Endothelial cell of umbilical vein (primary cell): ENCODE measurements at regions not wholly inside any gene's neighbourhood (a gene's known extent, or its start where the extent isn't known, plus 50 kb on each side); places are given as distances from the start of the nearest gene placed in this dataset.

Source experiments
- BruUV-seq: library from RNA; stranded (reverse); fragments of 400-500 nt; replicated peaks from 2 replicates; lab custom pipeline; 2021; lab: Mats Ljungman, UMichigan
- CTCF ChIA-PET: fragments of 300-600, 350-600 bp; sonication (Branson Sonifier 250); formaldehyde crosslinking; loops from one replicate; lab custom pipeline; 2021; ENCODE audit warnings: antibody characterized with exemption, inconsistent platforms; lab: Charles Lee
- POLR2A ChIA-PET: fragments of 300-600, 350-600 bp; sonication (Branson Sonifier 250); formaldehyde crosslinking; loops from one replicate; lab custom pipeline; 2021; ENCODE audit warnings: antibody characterized with exemption, inconsistent platforms; lab: Charles Lee
- DNase-seq: peaks from one replicate; pipeline ENCODE4 v3.0.0-alpha.2; 2011; ENCODE audit warnings: low read depth, low spot score
- FAIRE-seq: peaks from 2 replicates; lab custom pipeline; 2011; peaks lifted over from hg19 to GRCh38; lab: Jason Lieb, UNC
- H2AFZ ChIP-seq: 2 replicates; pipeline ENCODE4 v1.6.0; 2012; ENCODE audit warnings: low read depth, low read length, control low read depth, inconsistent platforms
- H3K27ac ChIP-seq: 2 replicates; pipeline ENCODE4 v1.5.1; 2011; ENCODE audit warnings: low read depth, mild to moderate bottlenecking, control low read depth, low read length, moderate library complexity; ENCODE audit not compliant: insufficient read depth
- H3K27me3 ChIP-seq, 2 experiments: 2 replicates each; pipeline versions ENCODE4 v1.6.0 to v1.6.1; 2011; ENCODE audit warnings: low read length in 2 of 2, mixed read lengths in 1 of 2; ENCODE audit not compliant: control insufficient read depth in 2 of 2, insufficient read depth in 2 of 2
- H3K36me3 ChIP-seq, 2 experiments: 2 replicates in 1 of 2; 3 replicates in 1 of 2; pipeline ENCODE4 v1.5.1; 2011; ENCODE audit warnings: low read length in 2 of 2, mild to moderate bottlenecking in 1 of 2, moderate library complexity in 1 of 2; ENCODE audit not compliant: control insufficient read depth in 2 of 2, insufficient read depth in 2 of 2; ENCODE audit errors: extremely low read depth in 1 of 2
- H3K4me1 ChIP-seq: 3 replicates; pipeline ENCODE4 v1.5.1; 2011; ENCODE audit warnings: mild to moderate bottlenecking, low read length; ENCODE audit not compliant: control insufficient read depth, insufficient read depth; ENCODE audit errors: extremely low read depth
- H3K4me2 ChIP-seq: 2 replicates; pipeline ENCODE4 v1.6.1; 2011; ENCODE audit warnings: low read length, control low read depth, mixed read lengths; ENCODE audit not compliant: insufficient read depth
- H3K4me3 ChIP-seq, 3 experiments: fragments of 200-600 bp in 1 of 3; sonication (generic), shearing (Covaris generic) in 1 of 3; replicated peaks in 1 of 3; 2 replicates each; pipeline ENCODE4 v1.5.1; 2011 to 2016; ENCODE audit warnings: control low read depth in 3 of 3, low read length in 3 of 3, mild to moderate bottlenecking in 2 of 3, inconsistent platforms in 1 of 3, low read depth in 1 of 3, moderate library complexity in 1 of 3; ENCODE audit not compliant: insufficient read depth in 1 of 3
- H3K79me2 ChIP-seq: 2 replicates; pipeline ENCODE4 v1.6.0; 2012; ENCODE audit warnings: low read length, inconsistent platforms; ENCODE audit not compliant: control insufficient read depth, insufficient read depth
- H3K9ac ChIP-seq: replicated peaks from 2 replicates; pipeline ENCODE3; 2011; ENCODE audit warnings: low read length, control low read depth; ENCODE audit not compliant: insufficient read depth; ENCODE audit errors: extremely low read depth
- H3K9me1 ChIP-seq: replicated peaks from 3 replicates; pipeline ENCODE4 v1.6.0; 2011; ENCODE audit warnings: mild to moderate bottlenecking, low read length; ENCODE audit not compliant: control insufficient read depth, insufficient read depth; ENCODE audit errors: extremely low read depth
- H3K9me3 ChIP-seq: replicated peaks from 2 replicates; pipeline ENCODE4 v1.5.1; 2012; ENCODE audit warnings: low read length, inconsistent platforms; ENCODE audit not compliant: control insufficient read depth, insufficient read depth
- H4K20me1 ChIP-seq: replicated peaks from 2 replicates; pipeline ENCODE3; 2011; ENCODE audit warnings: mild to moderate bottlenecking, low read length; ENCODE audit not compliant: control insufficient read depth, insufficient read depth; ENCODE audit errors: extremely low read depth
- EZH2 ChIP-seq: IDR thresholded peaks from 2 replicates; pipeline ENCODE4 v1.6.1; 2012; ENCODE audit warnings: borderline replicate concordance, low read depth, mild to moderate bottlenecking, moderate library complexity, low read length, inconsistent platforms; ENCODE audit not compliant: severe bottlenecking
- FOS ChIP-seq: IDR thresholded peaks from 2 replicates; pipeline ENCODE4 v1.6.1; 2011; ENCODE audit warnings: mild to moderate bottlenecking, low read length, moderate library complexity, borderline replicate concordance; ENCODE audit not compliant: insufficient read depth
- GATA2 ChIP-seq: IDR thresholded peaks from 2 replicates; pipeline ENCODE4 v1.7.0; 2011; ENCODE audit warnings: low read depth, mild to moderate bottlenecking, moderate library complexity, mixed read lengths, low read length; ENCODE audit not compliant: insufficient read length, insufficient read depth
- JUN ChIP-seq: IDR thresholded peaks from 2 replicates; pipeline ENCODE4 v1.6.1; 2011; ENCODE audit warnings: borderline replicate concordance, low read depth; ENCODE audit not compliant: insufficient read length, insufficient read depth
- MAX ChIP-seq: IDR thresholded peaks from 2 replicates; pipeline ENCODE4 v1.6.1; 2011; ENCODE audit not compliant: insufficient read depth, insufficient read length
- MYC ChIP-seq: IDR thresholded peaks from one replicate; pipeline ENCODE4 v1.6.1; 2011; ENCODE audit warnings: mild to moderate bottlenecking, low read depth, low read length
- POLR2A ChIP-seq: IDR thresholded peaks from 2 replicates; pipeline ENCODE4 v1.6.1; 2012; ENCODE audit warnings: low read depth, mild to moderate bottlenecking, control low read depth, low read length
- POLR2AphosphoS5 ChIP-seq: IDR thresholded peaks from 2 replicates; pipeline ENCODE4 v1.6.1; 2012; ENCODE audit warnings: low read depth, mild to moderate bottlenecking, control low read depth, low read length, moderate library complexity; ENCODE audit not compliant: insufficient read depth
- dilution Hi-C: fragments of 300-500 bp; cut with MboI; formaldehyde crosslinking; loops from one replicate; pipeline ENCODE4 v1.15.0; 2019; ENCODE audit warnings: low sequenced_read_pairs; ENCODE audit not compliant: extremely low pct_ligation_motif_present
- intact Hi-C: fragments of 100-400 bp; cut with micrococcal nuclease; formaldehyde crosslinking; loops from one replicate; pipeline ENCODE4 v1.10.0; 2022
- TF ChIP-seq, protein P1 (sequence below), 2 donors: IDR thresholded peaks; 1 replicate in 1 of 2; 2 replicates in 1 of 2; pipeline ENCODE4 v1.5.1; 2011; ENCODE audit warnings: low read length in 2 of 2, mild to moderate bottlenecking in 2 of 2, moderate library complexity in 2 of 2, control low read depth in 1 of 2, inconsistent platforms in 1 of 2, low read depth in 1 of 2; ENCODE audit not compliant: insufficient read depth in 1 of 2; ENCODE audit errors: extremely low read depth in 1 of 2

GRCh38 chr5:145628525-145628924 lies 206.6 kb downstream of the PRELID2 start:
- intact Hi-C loops (no loop called here), dilution Hi-C loops (no loop called here)
- Histone ChIP-seq H3K4me3 (no peak overlapping the region), H4K20me1 (no peaks in the 10 kb centered on the region), H3K9me1 (no peaks in the 10 kb centered on the region), H3K79me2 (no peaks in the 10 kb centered on the region), H3K4me1 (no peaks in the 10 kb centered on the region), H3K27me3 (no peaks in the 10 kb centered on the region), H2AFZ (no peak overlapping the region), H3K27ac (no peak overlapping the region), H3K9me3 (no peaks in the 10 kb centered on the region), H3K36me3 (no peaks in the 10 kb centered on the region), H3K4me2 (no peak overlapping the region), H3K9ac (no peak overlapping the region)
- no TSS peak for BruUV-seq
- TF ChIP-seq FOS (no peak), EZH2 (no peak), GATA2 (no peak), JUN (no peak), MYC (no peak), MAX (no peak), POLR2AphosphoS5 (no peak), POLR2A (no peak)
- TF ChIP-seq, protein P1, sequence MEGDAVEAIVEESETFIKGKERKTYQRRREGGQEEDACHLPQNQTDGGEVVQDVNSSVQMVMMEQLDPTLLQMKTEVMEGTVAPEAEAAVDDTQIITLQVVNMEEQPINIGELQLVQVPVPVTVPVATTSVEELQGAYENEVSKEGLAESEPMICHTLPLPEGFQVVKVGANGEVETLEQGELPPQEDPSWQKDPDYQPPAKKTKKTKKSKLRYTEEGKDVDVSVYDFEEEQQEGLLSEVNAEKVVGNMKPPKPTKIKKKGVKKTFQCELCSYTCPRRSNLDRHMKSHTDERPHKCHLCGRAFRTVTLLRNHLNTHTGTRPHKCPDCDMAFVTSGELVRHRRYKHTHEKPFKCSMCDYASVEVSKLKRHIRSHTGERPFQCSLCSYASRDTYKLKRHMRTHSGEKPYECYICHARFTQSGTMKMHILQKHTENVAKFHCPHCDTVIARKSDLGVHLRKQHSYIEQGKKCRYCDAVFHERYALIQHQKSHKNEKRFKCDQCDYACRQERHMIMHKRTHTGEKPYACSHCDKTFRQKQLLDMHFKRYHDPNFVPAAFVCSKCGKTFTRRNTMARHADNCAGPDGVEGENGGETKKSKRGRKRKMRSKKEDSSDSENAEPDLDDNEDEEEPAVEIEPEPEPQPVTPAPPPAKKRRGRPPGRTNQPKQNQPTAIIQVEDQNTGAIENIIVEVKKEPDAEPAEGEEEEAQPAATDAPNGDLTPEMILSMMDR (IDR thresholded peaks at IDR 0.05; ENCODE audit: extremely low read depth in 1 of 2, insufficient read depth in 1 of 2, low read depth in 1 of 2, low read length in 2 of 2): no peak
- no peak for FAIRE-seq
- CTCF ChIA-PET: interaction anchor here (1.1 kb wide), 1 partner anchor 53 kb away, joined by 3 read pairs; no protein-coding TSS in a partner anchor
- POLR2A ChIA-PET: no interaction called here
- DNase-seq: no peak
